Osteocyte (in vitro differentiated cells): ENCODE measurements at regions not wholly inside any gene's neighbourhood (a gene's known extent, or its start where the extent isn't known, plus 50 kb on each side); places are given as distances from the start of the nearest gene placed in this dataset.

Source experiments
- DNase-seq: peaks from one replicate; pipeline ENCODE4 v3.0.0; 2021; ENCODE audit warnings: mixed read lengths; ENCODE audit not compliant: unreplicated experiment; ENCODE audit errors: extremely low spot score
- H3K27ac Mint-ChIP-seq: one replicate; pipeline ENCODE4 v1.8.0; 2021; ENCODE audit warnings: mild to moderate bottlenecking, mixed read lengths; ENCODE audit not compliant: unreplicated experiment
- H3K27me3 Mint-ChIP-seq: one replicate; pipeline ENCODE4 v1.8.0; 2021; ENCODE audit warnings: mixed read lengths; ENCODE audit not compliant: unreplicated experiment
- H3K36me3 Mint-ChIP-seq: one replicate; pipeline ENCODE4 v1.8.0; 2021; ENCODE audit warnings: mixed read lengths; ENCODE audit not compliant: unreplicated experiment
- H3K4me1 Mint-ChIP-seq: one replicate; pipeline ENCODE4 v1.8.0; 2021; ENCODE audit warnings: mixed read lengths; ENCODE audit not compliant: unreplicated experiment
- H3K4me3 Mint-ChIP-seq: one replicate; pipeline ENCODE4 v1.8.0; 2021; ENCODE audit warnings: mild to moderate bottlenecking, moderate library complexity, mixed read lengths; ENCODE audit not compliant: unreplicated experiment
- H3K9me3 Mint-ChIP-seq: one replicate; pipeline ENCODE4 v1.8.0; 2021; ENCODE audit warnings: mixed read lengths; ENCODE audit not compliant: unreplicated experiment
- CTCF ChIP-seq: fragments of 200-600 bp; sonication (generic); IDR thresholded peaks from 2 replicates; pipeline ENCODE4 v1.5.0; 2021; ENCODE audit warnings: antibody characterized with exemption, mild to moderate bottlenecking, moderate library complexity

- no peak for TF ChIP-seq CTCF
- Mint-ChIP-seq H3K27ac (no peak overlapping the region), H3K36me3 (no peaks in the 10 kb centered on the region), H3K27me3 (no peaks in the 10 kb centered on the region), H3K4me3 (no peak overlapping the region), H3K4me1 (no peaks in the 10 kb centered on the region), H3K9me3 (no peaks in the 10 kb centered on the region)
- no peak for DNase-seq
Observed at GRCh38 chr3:18861137-18861536, 287.2 kb upstream of the KCNH8 start.

- TF ChIP-seq CTCF, result no peak
- no peaks in the 10 kb centered on the region for H3K4me1 Mint-ChIP-seq
- no peaks in the 10 kb centered on the region for H3K27me3 Mint-ChIP-seq
- no peak for DNase-seq
- H3K4me3 Mint-ChIP-seq, result no peak overlapping the region
- H3K27ac Mint-ChIP-seq, result no peak overlapping the region
- H3K36me3 Mint-ChIP-seq, result no peaks in the 10 kb centered on the region
- H3K9me3 Mint-ChIP-seq, result no peaks in the 10 kb centered on the region
Observed at GRCh38 chr3:18853269-18853668, 295.0 kb upstream of the KCNH8 start.

GRCh38 chr3:18847583-18848197 lies 300.6 kb upstream of the KCNH8 start:
- no peak overlapping the region for H3K4me3 Mint-ChIP-seq
- no peaks in the 10 kb centered on the region for H3K36me3 Mint-ChIP-seq
- H3K9me3 Mint-ChIP-seq, result no peaks in the 10 kb centered on the region
- peak; percentile 44 for TF ChIP-seq CTCF
- H3K27me3 Mint-ChIP-seq, result peaks cover 2% of the 10 kb centered on the region
- H3K4me1 Mint-ChIP-seq, result no peaks in the 10 kb centered on the region
- H3K27ac Mint-ChIP-seq, result no peak overlapping the region
- no peak for DNase-seq

- no peaks in the 10 kb centered on the region for H3K4me1 Mint-ChIP-seq
- H3K27ac Mint-ChIP-seq, result no peak overlapping the region
- no peaks in the 10 kb centered on the region for H3K9me3 Mint-ChIP-seq
- no peak for TF ChIP-seq CTCF
- no peak overlapping the region for H3K4me3 Mint-ChIP-seq
- peaks cover 2% of the 10 kb centered on the region for H3K27me3 Mint-ChIP-seq
- no peak for DNase-seq
- no peaks in the 10 kb centered on the region for H3K36me3 Mint-ChIP-seq
Observed at GRCh38 chr3:18843983-18844382, 304.3 kb upstream of the KCNH8 start.

GRCh38 chr3:18843188-18843587 lies 305.1 kb upstream of the KCNH8 start:
- no peak for TF ChIP-seq CTCF
- no peaks in the 10 kb centered on the region for H3K4me1 Mint-ChIP-seq
- no peak for DNase-seq
- H3K27me3 Mint-ChIP-seq, result peaks cover 2% of the 10 kb centered on the region
- no peaks in the 10 kb centered on the region for H3K36me3 Mint-ChIP-seq
- no peak overlapping the region for H3K4me3 Mint-ChIP-seq
- H3K27ac Mint-ChIP-seq, result no peak overlapping the region
- H3K9me3 Mint-ChIP-seq, result no peaks in the 10 kb centered on the region
